Neural cell (in vitro differentiated cells): ENCODE measurements at regions not wholly inside any gene's neighbourhood (a gene's known extent, or its start where the extent isn't known, plus 50 kb on each side); places are given as distances from the start of the nearest gene placed in this dataset.

Source experiments
- H2AFZ ChIP-seq: fragments of 200-600, 300-800 bp; sonication (generic), shearing (Covaris generic); 2 replicates; pipeline ENCODE4 v1.6.0; 2014; ENCODE audit warnings: low read depth, mild to moderate bottlenecking, antibody characterized with exemption, low read length, moderate library complexity
- H3F3A ChIP-seq: fragments of 200-600 bp; shearing (Covaris generic); 2 replicates; pipeline ENCODE4 v1.6.1; 2016; ENCODE audit warnings: mild to moderate bottlenecking, moderate library complexity, mixed read lengths, antibody characterized with exemption, low read length; ENCODE audit not compliant: insufficient read depth, poor library complexity, severe bottlenecking
- H3K27ac ChIP-seq: fragments of 200-600, 300-800 bp; sonication (generic), shearing (Covaris generic); 2 replicates; pipeline ENCODE4 v1.5.1; 2014; ENCODE audit warnings: mild to moderate bottlenecking, low read length, moderate library complexity
- H3K27me3 ChIP-seq: fragments of 300-800, 200-600 bp; sonication (generic), shearing (Covaris generic); 2 replicates; pipeline ENCODE4 v1.6.0; 2014; ENCODE audit warnings: mild to moderate bottlenecking, low read depth, low read length, moderate library complexity; ENCODE audit not compliant: insufficient read depth
- H3K36me3 ChIP-seq: fragments of 300-800, 200-600 bp; sonication (generic), shearing (Covaris generic); 2 replicates; pipeline ENCODE4 v1.5.1; 2014; ENCODE audit warnings: mild to moderate bottlenecking, antibody characterized with exemption, low read length, moderate library complexity; ENCODE audit not compliant: insufficient read depth
- H3K4me2 ChIP-seq: fragments of 300-800, 200-600 bp; sonication (generic), shearing (Covaris generic); 2 replicates; pipeline ENCODE4 v1.6.0; 2014; ENCODE audit warnings: mild to moderate bottlenecking, low read length
- H3K4me3 ChIP-seq: fragments of 300-800, 200-600 bp; sonication (generic), shearing (Covaris generic); 2 replicates; pipeline ENCODE4 v1.5.1; 2014; ENCODE audit warnings: mild to moderate bottlenecking, low read length, moderate library complexity
- H3K79me2 ChIP-seq: fragments of 200-600 bp; shearing (Covaris generic); replicated peaks from 2 replicates; pipeline ENCODE4 v1.6.0; 2014; ENCODE audit warnings: mild to moderate bottlenecking, low read length, moderate library complexity; ENCODE audit not compliant: insufficient read depth
- H3K9ac ChIP-seq: fragments of 300-800, 200-600 bp; sonication (generic), shearing (Covaris generic); 2 replicates; pipeline ENCODE4 v1.6.1; 2016; ENCODE audit warnings: mild to moderate bottlenecking, low read length, mixed read lengths
- H3K9me2 ChIP-seq: fragments of 200-600 bp; shearing (Covaris generic); 2 replicates; pipeline ENCODE4 v1.6.1; 2016; ENCODE audit warnings: mild to moderate bottlenecking, low read length, mixed read lengths; ENCODE audit not compliant: insufficient read depth
- H3K9me3 ChIP-seq: fragments of 200-600, 300-800 bp; sonication (generic), shearing (Covaris generic); 2 replicates; pipeline ENCODE4 v1.6.1; 2016; ENCODE audit warnings: mild to moderate bottlenecking, mixed run types, low read length, moderate library complexity, mixed read lengths
- H4K20me1 ChIP-seq: fragments of 200-600 bp; shearing (Covaris generic); 2 replicates; pipeline ENCODE4 v1.6.1; 2016; ENCODE audit warnings: mild to moderate bottlenecking, mixed run types; ENCODE audit not compliant: insufficient read depth
- CTCF ChIP-seq: fragments of 450-650 bp; IDR thresholded peaks from 2 replicates; pipeline ENCODE4 v1.5.1; 2014; ENCODE audit warnings: antibody characterized with exemption, mild to moderate bottlenecking, moderate library complexity; ENCODE audit not compliant: poor library complexity, severe bottlenecking
- EP300 ChIP-seq: fragments of 450-650 bp; conservative IDR thresholded peaks from 2 replicates; pipeline ENCODE4 v1.6.1; 2014; ENCODE audit warnings: antibody characterized with exemption, mild to moderate bottlenecking, moderate library complexity; ENCODE audit not compliant: poor library complexity, severe bottlenecking
- EZH2 ChIP-seq: fragments of 200-600, 300-800 bp; shearing (Covaris generic), sonication (generic); IDR thresholded peaks from 2 replicates; pipeline ENCODE4 v1.6.1; 2014; ENCODE audit warnings: antibody characterized with exemption, low read length, borderline replicate concordance, mild to moderate bottlenecking; ENCODE audit not compliant: insufficient read depth, poor library complexity, severe bottlenecking
- MXI1 ChIP-seq: fragments of 450-650 bp; conservative IDR thresholded peaks from 2 replicates; pipeline ENCODE4 v1.6.1; 2014; ENCODE audit warnings: antibody characterized with exemption, mild to moderate bottlenecking; ENCODE audit not compliant: poor library complexity, severe bottlenecking
- POLR2AphosphoS5 ChIP-seq: IDR thresholded peaks from 2 replicates; pipeline ENCODE4 v1.6.1; 2012
- RAD21 ChIP-seq: fragments of 450-650 bp; conservative IDR thresholded peaks from 2 replicates; pipeline ENCODE4 v1.6.1; 2014; ENCODE audit warnings: antibody characterized with exemption, mild to moderate bottlenecking, moderate library complexity
- REST ChIP-seq: IDR thresholded peaks from 2 replicates; pipeline ENCODE4 v1.6.1; 2012; ENCODE audit warnings: borderline replicate concordance
- SMC3 ChIP-seq: fragments of 450-650 bp; conservative IDR thresholded peaks from 2 replicates; pipeline ENCODE4 v1.6.1; 2014; ENCODE audit warnings: antibody characterized with exemption, mild to moderate bottlenecking, moderate library complexity; ENCODE audit not compliant: poor library complexity
- TAF1 ChIP-seq: IDR thresholded peaks from 2 replicates; pipeline ENCODE4 v1.6.1; 2012; ENCODE audit warnings: low read depth

- Histone ChIP-seq H3K36me3 (no peaks in the 10 kb centered on the region), H3K27ac (no peak overlapping the region), H3K4me2 (no peak overlapping the region)
Measured at GRCh38 chr20:48390981-48391380, 436.8 kb downstream of the PREX1 start.

GRCh38 chr20:48387675-48388074 is 440.1 kb downstream of the PREX1 start:
- Histone ChIP-seq H3K36me3 (no peaks in the 10 kb centered on the region), H3K4me3 (no peak overlapping the region), H3F3A (no peaks in the 10 kb centered on the region), H3K9me3 (no peaks in the 10 kb centered on the region), H3K9ac (no peak overlapping the region), H3K27me3 (no peaks in the 10 kb centered on the region), H3K79me2 (no peaks in the 10 kb centered on the region), H3K4me2 (no peak overlapping the region), H4K20me1 (no peaks in the 10 kb centered on the region), H2AFZ (no peak overlapping the region), H3K27ac (no peak overlapping the region), H3K9me2 (no peaks in the 10 kb centered on the region)
- TF ChIP-seq RAD21 = no peak

More at GRCh38 chr20:48390981-48391380, 436.8 kb downstream of the PREX1 start:
- no peaks in the 10 kb centered on the region for H3K27me3 ChIP-seq
- H3K9me3 ChIP-seq = no peaks in the 10 kb centered on the region
- no peaks in the 10 kb centered on the region for H3K9me2 ChIP-seq
- H4K20me1 ChIP-seq = no peaks in the 10 kb centered on the region
- TF ChIP-seq SMC3 (no peak), EZH2 (no peak), CTCF (no peak), RAD21 (no peak), MXI1 (no peak), TAF1 (no peak), EP300 (no peak), REST (no peak), POLR2AphosphoS5 (no peak)
- no peak overlapping the region for H3K4me3 ChIP-seq
- H3K79me2 ChIP-seq = no peaks in the 10 kb centered on the region
- no peak overlapping the region for H3K9ac ChIP-seq
- no peaks in the 10 kb centered on the region for H3F3A ChIP-seq
- no peak overlapping the region for H2AFZ ChIP-seq

- no peak overlapping the region for H3K9ac ChIP-seq
- TF ChIP-seq SMC3 (no peak), EZH2 (no peak), CTCF (no peak)
Measured at GRCh38 chr20:48385527-48385926, 442.3 kb downstream of the PREX1 start.

More at GRCh38 chr20:48385527-48385926, 442.3 kb downstream of the PREX1 start:
- H3K4me3 ChIP-seq = no peak overlapping the region
- H3K79me2 ChIP-seq = no peaks in the 10 kb centered on the region
- H3F3A ChIP-seq = no peaks in the 10 kb centered on the region
- no peaks in the 10 kb centered on the region for H3K36me3 ChIP-seq
- no peak overlapping the region for H3K27ac ChIP-seq
- H3K4me2 ChIP-seq = no peak overlapping the region
- H4K20me1 ChIP-seq = no peaks in the 10 kb centered on the region
- H3K27me3 ChIP-seq = no peaks in the 10 kb centered on the region
- H3K9me3 ChIP-seq = no peaks in the 10 kb centered on the region
- H3K9me2 ChIP-seq = no peaks in the 10 kb centered on the region
- H2AFZ ChIP-seq = no peak overlapping the region
